OCI-LY7 (cell line): ENCODE measurements at regions not wholly inside any gene's neighbourhood (a gene's known extent, or its start where the extent isn't known, plus 50 kb on each side); places are given as distances from the start of the nearest gene placed in this dataset.

ENCODE experiments used
- BruUV-seq: library from RNA; stranded (reverse); fragments of 400-500 nt; replicated peaks from 2 replicates; lab custom pipeline; 2021; lab: Mats Ljungman, UMichigan
- CTCF ChIA-PET: fragments of 300-600 bp; sonication (Branson Sonifier 250); formaldehyde crosslinking; loops from one replicate; lab custom pipeline; 2022; ENCODE audit warnings: antibody characterized with exemption; ENCODE audit not compliant: unreplicated experiment; lab: Charles Lee
- POLR2A ChIA-PET: fragments of 300-600 bp; sonication (Branson Sonifier 250); formaldehyde crosslinking; loops from one replicate; lab custom pipeline; 2022; ENCODE audit warnings: antibody characterized with exemption; lab: Charles Lee
- DNase-seq: peaks from one replicate; pipeline ENCODE4 v3.0.0-alpha.2; 2015; ENCODE audit warnings: low spot score
- H2AFZ ChIP-seq: fragments of 200-600 bp; sonication (generic), shearing (Covaris generic); 2 replicates; pipeline ENCODE4 v1.6.1; 2014; ENCODE audit warnings: mild to moderate bottlenecking, antibody characterized with exemption, low read length, moderate library complexity
- H3K27ac ChIP-seq: fragments of 200-600 bp; sonication (generic); 2 replicates; pipeline ENCODE4 v1.5.1; 2014; ENCODE audit warnings: mixed run types, low read depth, mild to moderate bottlenecking, moderate library complexity, low read length, inconsistent platforms; ENCODE audit not compliant: poor library complexity, severe bottlenecking
- H3K36me3 ChIP-seq: fragments of 200-600 bp; sonication (generic); 2 replicates; pipeline ENCODE4 v1.6.1; 2014; ENCODE audit warnings: mild to moderate bottlenecking, antibody characterized with exemption, low read length, moderate library complexity, mixed read lengths; ENCODE audit not compliant: insufficient read depth
- H3K4me1 ChIP-seq: fragments of 200-600 bp; sonication (generic); 2 replicates; pipeline ENCODE4 v1.5.1; 2014; ENCODE audit warnings: mild to moderate bottlenecking, low read length; ENCODE audit not compliant: insufficient read depth, poor library complexity, severe bottlenecking
- H3K4me2 ChIP-seq: fragments of 200-600 bp; sonication (generic); 2 replicates; pipeline ENCODE4 v1.6.1; 2014; ENCODE audit warnings: mild to moderate bottlenecking, low read length
- H3K4me3 ChIP-seq: fragments of 200-600 bp; sonication (generic); 2 replicates; pipeline ENCODE4 v1.5.1; 2014; ENCODE audit warnings: mild to moderate bottlenecking, low read depth, low read length; ENCODE audit not compliant: poor library complexity, severe bottlenecking
- H3K79me2 ChIP-seq: fragments of 200-600 bp; sonication (generic); 2 replicates; pipeline ENCODE4 v1.6.1; 2016; ENCODE audit warnings: low read depth, mild to moderate bottlenecking, low read length, moderate library complexity, mixed read lengths; ENCODE audit not compliant: insufficient read depth
- H3K9me2 ChIP-seq: fragments of 200-600 bp; sonication (generic); 2 replicates; pipeline ENCODE4 v1.6.1; 2016; ENCODE audit warnings: mild to moderate bottlenecking, low read length, mixed read lengths; ENCODE audit not compliant: insufficient read depth
- H3K9me3 ChIP-seq: fragments of 200-600 bp; sonication (generic); 2 replicates; pipeline ENCODE4 v1.6.1; 2014; ENCODE audit warnings: mild to moderate bottlenecking, mixed run types, low read length, mixed read lengths
- H4K20me1 ChIP-seq: fragments of 200-600 bp; sonication (generic); 2 replicates; pipeline ENCODE4 v1.6.1; 2014; ENCODE audit warnings: mild to moderate bottlenecking, antibody characterized with exemption, low read length, moderate library complexity, mixed read lengths; ENCODE audit not compliant: insufficient read depth
- CTCF ChIP-seq: fragments of 200-600 bp; sonication (generic); conservative IDR thresholded peaks from 2 replicates; pipeline ENCODE4 v1.5.1; 2014; ENCODE audit warnings: mild to moderate bottlenecking, antibody characterized with exemption, low read length, moderate library complexity, mixed read lengths
- EZH2phosphoT487 ChIP-seq: fragments of 200-600 bp; sonication (generic); IDR thresholded peaks from 2 replicates; pipeline ENCODE4 v1.6.1; 2018; ENCODE audit warnings: low read depth, borderline replicate concordance, mild to moderate bottlenecking, mixed run types, antibody characterized with exemption, low read length, moderate library complexity, mixed read lengths
- intact Hi-C: fragments of 100-400 bp; cut with micrococcal nuclease; formaldehyde crosslinking; loops from one replicate; pipeline ENCODE4 v1.10.0; 2022; ENCODE audit not compliant: unreplicated experiment

GRCh38 chr4:141524116-141524515 is 112.3 kb upstream of the IL15 start:
- H4K20me1 ChIP-seq = no peaks in the 10 kb centered on the region
- H3K4me1 ChIP-seq = no peaks in the 10 kb centered on the region
- no peak overlapping the region for H3K4me2 ChIP-seq
- H3K4me3 ChIP-seq = no peak overlapping the region
- H3K27ac ChIP-seq = no peak overlapping the region
- ChIA-PET POLR2A (no interaction called here), CTCF (no interaction called here)
- H3K36me3 ChIP-seq = no peaks in the 10 kb centered on the region
- TF ChIP-seq CTCF = no peak
- TF ChIP-seq EZH2phosphoT487 = no peak
- no TSS peak for BruUV-seq
- H3K9me3 ChIP-seq = no peaks in the 10 kb centered on the region
- H3K9me2 ChIP-seq = no peaks in the 10 kb centered on the region
- no peaks in the 10 kb centered on the region for H3K79me2 ChIP-seq
- no peak for DNase-seq
- no peak overlapping the region for H2AFZ ChIP-seq
- intact Hi-C loops = no loop called here

- TF ChIP-seq EZH2phosphoT487 (no peak), CTCF (no peak)
- Histone ChIP-seq H4K20me1 (no peaks in the 10 kb centered on the region), H3K36me3 (no peaks in the 10 kb centered on the region), H3K4me1 (no peaks in the 10 kb centered on the region), H3K27ac (no peak overlapping the region), H3K4me3 (no peak overlapping the region), H3K9me3 (no peaks in the 10 kb centered on the region), H3K9me2 (no peaks in the 10 kb centered on the region), H3K79me2 (no peaks in the 10 kb centered on the region), H3K4me2 (no peak overlapping the region), H2AFZ (no peak overlapping the region)
- ChIA-PET CTCF (no interaction called here), POLR2A (no interaction called here)
- intact Hi-C loops = no loop called here
- DNase-seq = no peak
- BruUV-seq = no TSS peak
Observed at GRCh38 chr4:141524841-141525240, 111.5 kb upstream of the IL15 start.

GRCh38 chr4:141530627-141531026 is 105.8 kb upstream of the IL15 start:
- POLR2A ChIA-PET = no interaction called here
- no peak for DNase-seq
- no peak overlapping the region for H2AFZ ChIP-seq
- H3K27ac ChIP-seq = no peak overlapping the region
- H3K79me2 ChIP-seq = no peaks in the 10 kb centered on the region
- no peaks in the 10 kb centered on the region for H3K9me2 ChIP-seq
- intact Hi-C loops = no loop called here
- no peaks in the 10 kb centered on the region for H3K9me3 ChIP-seq
- TF ChIP-seq EZH2phosphoT487 (no peak), CTCF (no peak)
- no peak overlapping the region for H3K4me3 ChIP-seq
- H3K4me1 ChIP-seq = no peaks in the 10 kb centered on the region
- no peaks in the 10 kb centered on the region for H4K20me1 ChIP-seq
- H3K36me3 ChIP-seq = no peaks in the 10 kb centered on the region
- CTCF ChIA-PET = no interaction called here
- no peak overlapping the region for H3K4me2 ChIP-seq
- no TSS peak for BruUV-seq
